T-helper 1 cell (primary cell): ENCODE measurements at regions not wholly inside any gene's neighbourhood (a gene's known extent, or its start where the extent isn't known, plus 50 kb on each side); places are given as distances from the start of the nearest gene placed in this dataset.

Experiments used
- DNase-seq, 5 donors: peaks; one replicate each; pipeline ENCODE4 v3.0.0-alpha.2; 2012 to 2020

- no peak for DNase-seq
Observed at GRCh38 chr3:87175732-87176131, 51.4 kb upstream of the CHMP2B start.

- no peak for DNase-seq
Observed at GRCh38 chr3:87173776-87174175, 53.3 kb upstream of the CHMP2B start.

GRCh38 chr3:87173071-87173470, 54.0 kb upstream of the CHMP2B start:
- DNase-seq, result no peak

GRCh38 chr3:87167628-87168456, 59.3 kb upstream of the CHMP2B start:
- DNase-seq, result peak in 2 of 5 donors; percentile 10 to 44

- no peak for DNase-seq
Observed at GRCh38 chr3:87164245-87164644, 62.9 kb upstream of the CHMP2B start.

GRCh38 chr3:87161851-87162250, 65.3 kb upstream of the CHMP2B start:
- no peak for DNase-seq

- no peak for DNase-seq
Observed at GRCh38 chr3:87161417-87161816, 65.7 kb upstream of the CHMP2B start.

GRCh38 chr3:87161013-87161412, 66.1 kb upstream of the CHMP2B start:
- no peak for DNase-seq

- DNase-seq, result no peak
Observed at GRCh38 chr3:87158823-87159222, 68.3 kb upstream of the CHMP2B start.

GRCh38 chr3:87148020-87148419, 79.1 kb upstream of the CHMP2B start:
- DNase-seq, result no peak

GRCh38 chr3:87147562-87147961, 79.5 kb upstream of the CHMP2B start:
- no peak for DNase-seq

GRCh38 chr3:87145553-87145952, 81.6 kb upstream of the CHMP2B start:
- no peak for DNase-seq

- DNase-seq, result no peak
Observed at GRCh38 chr3:87136066-87136596, 91.0 kb upstream of the CHMP2B start.

- no peak for DNase-seq
Observed at GRCh38 chr3:87135412-87135811, 91.7 kb upstream of the CHMP2B start.

- DNase-seq, result no peak
Observed at GRCh38 chr3:87132801-87133200, 94.3 kb upstream of the CHMP2B start.

- no peak for DNase-seq
Observed at GRCh38 chr3:87128006-87128405, 99.1 kb upstream of the CHMP2B start.

- DNase-seq, result no peak
Observed at GRCh38 chr3:87127281-87127680, 99.8 kb upstream of the CHMP2B start.

GRCh38 chr3:87126321-87126720, 100.8 kb upstream of the CHMP2B start:
- DNase-seq, result no peak

- no peak for DNase-seq
Observed at GRCh38 chr3:87125116-87125515, 102.0 kb upstream of the CHMP2B start.

- no peak for DNase-seq
Observed at GRCh38 chr3:87122766-87123165, 104.3 kb upstream of the CHMP2B start.

GRCh38 chr3:87121856-87122255, 105.3 kb upstream of the CHMP2B start:
- no peak for DNase-seq

GRCh38 chr3:87120881-87121280, 106.2 kb upstream of the CHMP2B start:
- no peak for DNase-seq

GRCh38 chr3:87120236-87120635, 106.9 kb upstream of the CHMP2B start:
- no peak for DNase-seq

GRCh38 chr3:87109465-87109864, 117.6 kb upstream of the CHMP2B start:
- DNase-seq, result no peak
